ENCODE measurements at regions not wholly inside any gene's neighbourhood (a gene's known extent, or its start where the extent isn't known, plus 50 kb on each side); places are given as distances from the start of the nearest gene placed in this dataset.
A peak's percentile ranks its signal among the peaks of the same experiment; 100 is the strongest.

DNA sequence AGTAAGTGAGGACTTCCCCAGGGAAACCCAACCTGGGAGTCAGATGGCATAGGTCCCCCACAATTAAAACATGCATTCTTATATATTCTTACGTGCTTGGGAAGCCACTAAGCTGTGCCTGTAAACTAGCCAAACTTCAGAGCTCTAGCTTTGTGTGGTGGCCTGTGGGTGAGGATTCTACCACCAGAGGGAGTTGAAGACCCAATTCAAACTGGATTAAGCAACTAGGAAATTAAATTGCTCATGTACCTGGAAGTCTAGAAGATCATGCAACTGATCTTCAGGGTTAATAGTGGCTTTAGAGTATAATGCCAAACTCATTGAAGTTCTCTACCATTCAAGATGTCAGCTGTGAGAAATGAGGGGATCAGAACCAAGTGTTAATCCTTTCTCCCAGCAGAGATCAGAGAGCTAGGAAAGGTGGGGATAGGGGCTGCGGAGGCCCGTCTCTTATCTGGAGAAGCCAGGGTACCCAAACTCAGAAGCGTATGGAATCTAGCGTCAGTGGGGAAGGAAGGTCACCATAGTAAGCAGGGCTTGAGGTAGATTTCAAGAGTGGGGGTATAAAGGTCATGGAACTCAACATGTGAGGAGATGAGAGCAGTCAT lies 53.2 kb upstream of the CCDC85A start:
- no peak for TF ChIP-seq POLR2A (IDR thresholded peaks at IDR 0.05)
- TF ChIP-seq, protein P1, sequence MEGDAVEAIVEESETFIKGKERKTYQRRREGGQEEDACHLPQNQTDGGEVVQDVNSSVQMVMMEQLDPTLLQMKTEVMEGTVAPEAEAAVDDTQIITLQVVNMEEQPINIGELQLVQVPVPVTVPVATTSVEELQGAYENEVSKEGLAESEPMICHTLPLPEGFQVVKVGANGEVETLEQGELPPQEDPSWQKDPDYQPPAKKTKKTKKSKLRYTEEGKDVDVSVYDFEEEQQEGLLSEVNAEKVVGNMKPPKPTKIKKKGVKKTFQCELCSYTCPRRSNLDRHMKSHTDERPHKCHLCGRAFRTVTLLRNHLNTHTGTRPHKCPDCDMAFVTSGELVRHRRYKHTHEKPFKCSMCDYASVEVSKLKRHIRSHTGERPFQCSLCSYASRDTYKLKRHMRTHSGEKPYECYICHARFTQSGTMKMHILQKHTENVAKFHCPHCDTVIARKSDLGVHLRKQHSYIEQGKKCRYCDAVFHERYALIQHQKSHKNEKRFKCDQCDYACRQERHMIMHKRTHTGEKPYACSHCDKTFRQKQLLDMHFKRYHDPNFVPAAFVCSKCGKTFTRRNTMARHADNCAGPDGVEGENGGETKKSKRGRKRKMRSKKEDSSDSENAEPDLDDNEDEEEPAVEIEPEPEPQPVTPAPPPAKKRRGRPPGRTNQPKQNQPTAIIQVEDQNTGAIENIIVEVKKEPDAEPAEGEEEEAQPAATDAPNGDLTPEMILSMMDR (IDR thresholded peaks at IDR 0.05) = peak in 5 of 6 experiments; percentile 28 to 49 (median 35)

Measured in adrenal gland (tissue), 5 donors.